GM18498 (cell line): ENCODE measurements at regions not wholly inside any gene's neighbourhood (a gene's known extent, or its start where the extent isn't known, plus 50 kb on each side); places are given as distances from the start of the nearest gene placed in this dataset.
"Not testable (repeated sequence)": the region's sequence is repeated elsewhere in the genome, so short reads cannot be mapped to it uniquely, and the experiment has no call there.

ENCODE experiments used
- ATAC-seq: cut with Tn5 transposase; IDR thresholded peaks from one replicate; pipeline ENCODE4 v1.9.1; 2021; ENCODE audit warnings: mild to moderate bottlenecking, moderate library complexity; ENCODE audit not compliant: unreplicated experiment

- no peak for ATAC-seq
Observed at GRCh38 chr2:13923823-13924222, 708.7 kb upstream of the LRATD1 start.

GRCh38 chr2:13942111-13942510, 690.4 kb upstream of the LRATD1 start:
- no peak for ATAC-seq

GRCh38 chr2:13950761-13951160, 681.8 kb upstream of the LRATD1 start:
- ATAC-seq: no peak

GRCh38 chr2:13968811-13969210, 663.7 kb upstream of the LRATD1 start:
- ATAC-seq: no peak

GRCh38 chr2:13986119-13986720, 646.3 kb upstream of the LRATD1 start:
- ATAC-seq: no peak

GRCh38 chr2:13996527-13996926, 636.0 kb upstream of the LRATD1 start:
- ATAC-seq: no peak

- no peak for ATAC-seq
Observed at GRCh38 chr2:14011190-14011589, 621.3 kb upstream of the LRATD1 start.

GRCh38 chr2:14015113-14015630, 617.3 kb upstream of the LRATD1 start:
- no peak for ATAC-seq

- ATAC-seq: no peak
Observed at GRCh38 chr2:14016289-14016955, 616.1 kb upstream of the LRATD1 start.

- ATAC-seq: no peak
Observed at GRCh38 chr2:14018620-14019019, 613.9 kb upstream of the LRATD1 start.

- no peak for ATAC-seq
Observed at GRCh38 chr2:14023558-14023957, 609.0 kb upstream of the LRATD1 start.

- no peak for ATAC-seq
Observed at GRCh38 chr2:14039134-14039533, 593.4 kb upstream of the LRATD1 start.

GRCh38 chr2:14047491-14047890, 585.0 kb upstream of the LRATD1 start:
- no peak for ATAC-seq

GRCh38 chr2:14051401-14051800, 581.1 kb upstream of the LRATD1 start:
- ATAC-seq: no peak

- no peak for ATAC-seq
Observed at GRCh38 chr2:14053105-14053504, 579.4 kb upstream of the LRATD1 start.

GRCh38 chr2:14064346-14064745, 568.2 kb upstream of the LRATD1 start:
- ATAC-seq: no peak

- ATAC-seq: no peak
Observed at GRCh38 chr2:14072338-14072737, 560.2 kb upstream of the LRATD1 start.

GRCh38 chr2:14074691-14075090, 557.8 kb upstream of the LRATD1 start:
- ATAC-seq: no peak

- no peak for ATAC-seq
Observed at GRCh38 chr2:14079576-14079975, 552.9 kb upstream of the LRATD1 start.

GRCh38 chr2:14081521-14081920, 551.0 kb upstream of the LRATD1 start:
- no peak for ATAC-seq

- no peak for ATAC-seq
Observed at GRCh38 chr2:14082640-14083039, 549.9 kb upstream of the LRATD1 start.

- ATAC-seq: no peak
Observed at GRCh38 chr2:14094592-14094991, 537.9 kb upstream of the LRATD1 start.

GRCh38 chr2:14099101-14099500, 533.4 kb upstream of the LRATD1 start:
- ATAC-seq: not testable (repeated sequence)
